ENCODE measurements at regions not wholly inside any gene's neighbourhood (a gene's known extent, or its start where the extent isn't known, plus 50 kb on each side); places are given as distances from the start of the nearest gene placed in this dataset.

- TF ChIP-seq CTCF (IDR thresholded peaks at IDR 0.05 in 2 of 3, conservative IDR thresholded peaks at IDR 0.05 in 1 of 3; ENCODE audit: control insufficient read depth in 2 of 3, extremely low read depth in 1 of 3, insufficient read depth in 1 of 3, low read depth in 3 of 3, low read length in 3 of 3) (no peak), ESRRA (IDR thresholded peaks at IDR 0.05; ENCODE audit: low read length) (no peak), CHD2 (IDR thresholded peaks at IDR 0.05; ENCODE audit: borderline replicate concordance, low read depth, low read length) (no peak), YBX1 (IDR thresholded peaks at IDR 0.05) (no peak), E2F4 (IDR thresholded peaks at IDR 0.05; ENCODE audit: low read depth, low read length) (no peak), IRF5 (IDR thresholded peaks at IDR 0.05; ENCODE audit: borderline replicate concordance) (no peak), TAF1 (IDR thresholded peaks at IDR 0.05; ENCODE audit: borderline replicate concordance, low read depth, low read length) (no peak), POLR2A (IDR thresholded peaks at IDR 0.05; ENCODE audit: low read depth, low read length) (no peak), ATF7 (IDR thresholded peaks at IDR 0.05; ENCODE audit: low read depth) (no peak), EZH2 (IDR thresholded peaks at IDR 0.05; ENCODE audit: borderline replicate concordance, control insufficient read depth, low read depth, low read length) (no peak), ATF2 (IDR thresholded peaks at IDR 0.05; ENCODE audit: low read length) (no peak), SMC3 (IDR thresholded peaks at IDR 0.05; ENCODE audit: borderline replicate concordance, low read length) (no peak), YY1 (IDR thresholded peaks at IDR 0.05; ENCODE audit: low read depth, low read length) (no peak)
Measured at GRCh38 chr13:62611343-62611742, 1195.7 kb upstream of the PCDH20 start.
